Right cardiac atrium (tissue), 5 donors: ENCODE measurements at regions not wholly inside any gene's neighbourhood (a gene's known extent, or its start where the extent isn't known, plus 50 kb on each side); places are given as distances from the start of the nearest gene placed in this dataset.
A peak's percentile ranks its signal among the peaks of the same experiment; 100 is the strongest.

Experiments
- ATAC-seq, 2 donors: fragments of 200-7000 bp; cut with Tn5 transposase; one replicate each; pipeline versions ENCODE4 v1.8.0 to v1.9.1; 2020; ENCODE audit warnings: moderate library complexity in 2 of 2, mild to moderate bottlenecking in 1 of 2
- DNase-seq, 3 donors: peaks; one replicate each; pipeline ENCODE4 v3.0.0-alpha.2; 2020
- H3K27ac ChIP-seq: one replicate; pipeline ENCODE4 v1.5.1; 2013; ENCODE audit warnings: mild to moderate bottlenecking, low read length, control low read depth, moderate library complexity
- H3K27me3 ChIP-seq: one replicate; pipeline ENCODE4 v1.6.1; 2013; ENCODE audit not compliant: control insufficient read depth, insufficient read depth
- H3K4me1 ChIP-seq: one replicate; pipeline ENCODE4 v1.6.1; 2013; ENCODE audit warnings: low read length; ENCODE audit not compliant: control insufficient read depth, insufficient read depth
- H3K4me3 ChIP-seq: one replicate; pipeline ENCODE4 v1.5.1; 2013; ENCODE audit warnings: low read length, control low read depth
- H3K9me3 ChIP-seq: one replicate; pipeline ENCODE4 v1.6.1; 2013; ENCODE audit warnings: low read length; ENCODE audit not compliant: control insufficient read depth
- WGBS: extraction: QIAGEN DNeasy Blood & Tissue Kit; methylation state at CpG from one replicate; pipeline ENCODE4 v1.1.7; 2013; 5-methylcytosine and 5-hydroxymethylcytosine counted together
- intact Hi-C, 4 donors: fragments of 100-400 bp; cut with DNase I; formaldehyde crosslinking; loops; one replicate each; pipeline versions ENCODE4 v1.11.0 to v1.14.0; 2022 to 2023
- donor health status: healthy with polysubstance abuse.
- donor health status: DM: no; HTN: yes; CAD: no.
- donor health status: DM: no; HTN: no; CAD: no.
- donor health status: DM: no; HTN: yes; CAD: no; lungs with severe emphysema.
- donor health status: DM: yes; HTN: yes; CAD: no.

GRCh38 chr5:4781299-4781698, 358.8 kb upstream of the ADAMTS16 start:
- intact Hi-C loops: no loop called here
- DNase-seq (no peak), ATAC-seq (no peak)
- WGBS: 44% methylated on average over 6 of the region's 6 CpGs
- Histone ChIP-seq H3K4me1 (no peaks in the 10 kb centered on the region), H3K27me3 (no peaks in the 10 kb centered on the region), H3K4me3 (no peak overlapping the region), H3K9me3 (peaks cover 5% of the 10 kb centered on the region), H3K27ac (no peak overlapping the region)

DNA sequence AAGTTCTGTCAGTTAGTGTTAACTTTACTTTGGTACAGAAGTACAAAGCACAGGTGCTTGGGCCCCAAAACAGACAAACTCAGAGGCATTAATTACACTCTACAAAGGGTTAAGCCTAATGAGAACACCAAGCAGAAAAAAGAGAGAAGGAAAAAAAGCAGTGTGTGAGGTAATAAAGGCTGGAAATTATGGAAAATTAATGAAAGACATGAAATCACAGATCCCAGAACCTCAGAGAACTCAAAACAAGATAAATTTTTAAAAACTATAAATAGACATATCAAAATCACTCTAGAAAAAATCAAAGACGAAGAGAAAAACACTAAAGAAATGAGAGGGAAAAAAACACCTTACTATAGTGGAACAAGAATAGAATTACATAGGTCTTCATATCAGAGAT, 354.2 kb upstream of the ADAMTS16 start:
- ATAC-seq: no peak
- peaks cover 5% of the 10 kb centered on the region for H3K9me3 ChIP-seq
- no peak overlapping the region for H3K27ac ChIP-seq
- DNase-seq: no peak
- WGBS: 51% methylated on average over 1 of the region's 1 CpG
- no peaks in the 10 kb centered on the region for H3K27me3 ChIP-seq
- no peaks in the 10 kb centered on the region for H3K4me1 ChIP-seq
- intact Hi-C loops: no loop called here
- H3K4me3 ChIP-seq: no peak overlapping the region

DNA sequence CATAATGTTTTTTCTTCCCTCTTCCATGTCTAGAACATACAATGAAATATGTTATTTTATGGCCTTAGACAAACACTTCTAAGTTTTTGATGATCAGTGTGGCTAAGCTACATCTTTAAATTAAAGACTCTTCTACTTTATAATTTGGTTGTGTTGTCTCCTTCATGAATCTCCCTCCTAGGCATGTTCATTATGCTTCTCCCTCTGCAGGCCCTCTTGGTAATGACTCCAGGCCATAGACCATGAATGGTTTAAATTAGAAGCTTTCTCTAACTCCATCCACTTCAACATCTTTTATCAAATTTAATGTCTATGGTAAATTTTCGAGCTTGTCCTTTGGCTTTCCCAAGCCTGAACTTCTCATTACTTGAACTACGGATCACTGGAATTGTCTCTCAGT, 342.7 kb upstream of the ADAMTS16 start:
- H3K27ac ChIP-seq: no peak overlapping the region
- peaks cover 3% of the 10 kb centered on the region for H3K9me3 ChIP-seq
- H3K27me3 ChIP-seq: no peaks in the 10 kb centered on the region
- WGBS: 80% methylated on average over 2 of the region's 2 CpGs
- no peak for ATAC-seq
- no peak overlapping the region for H3K4me3 ChIP-seq
- no peaks in the 10 kb centered on the region for H3K4me1 ChIP-seq
- DNase-seq: no peak
- intact Hi-C loops: no loop called here

DNA sequence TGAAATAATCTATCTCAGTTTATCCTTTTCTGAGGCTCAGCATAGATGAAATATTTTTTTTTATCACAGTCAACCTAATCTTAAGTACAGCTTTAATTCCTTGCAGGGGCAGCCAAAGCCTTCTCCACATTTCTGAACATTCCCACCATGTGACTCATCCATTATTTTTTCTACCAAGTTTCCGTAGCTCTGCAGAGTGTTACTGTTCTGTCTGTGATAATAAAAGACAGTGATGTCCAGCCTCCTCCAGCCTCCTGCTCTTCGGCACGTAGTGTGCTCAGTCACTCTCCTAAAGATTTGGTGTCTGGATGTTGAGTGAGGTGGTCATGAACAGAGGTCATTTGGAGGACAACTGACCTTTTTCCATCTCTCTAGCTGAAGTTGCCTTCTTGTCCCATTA, 338.1 kb upstream of the ADAMTS16 start:
- WGBS: 24% methylated on average over 3 of the region's 3 CpGs

GRCh38 chr5:4804691-4805360, 335.3 kb upstream of the ADAMTS16 start:
- intact Hi-C loops: no loop called here
- no peak overlapping the region for H3K4me3 ChIP-seq
- no peak for ATAC-seq
- 52% methylated on average over 12 of the region's 12 CpGs for WGBS
- no peaks in the 10 kb centered on the region for H3K4me1 ChIP-seq
- no peak overlapping the region for H3K27ac ChIP-seq
- H3K9me3 ChIP-seq: peaks cover 3% of the 10 kb centered on the region
- DNase-seq: no peak
- no peaks in the 10 kb centered on the region for H3K27me3 ChIP-seq

More for the DNA sequence above, 338.1 kb upstream of the ADAMTS16 start:
- no peaks in the 10 kb centered on the region for H3K27me3 ChIP-seq
- no peak overlapping the region for H3K4me3 ChIP-seq
- intact Hi-C loops: no loop called here
- H3K4me1 ChIP-seq: no peaks in the 10 kb centered on the region
- no peak for ATAC-seq
- no peak for DNase-seq
- no peak overlapping the region for H3K27ac ChIP-seq
- peaks cover 3% of the 10 kb centered on the region for H3K9me3 ChIP-seq

DNA sequence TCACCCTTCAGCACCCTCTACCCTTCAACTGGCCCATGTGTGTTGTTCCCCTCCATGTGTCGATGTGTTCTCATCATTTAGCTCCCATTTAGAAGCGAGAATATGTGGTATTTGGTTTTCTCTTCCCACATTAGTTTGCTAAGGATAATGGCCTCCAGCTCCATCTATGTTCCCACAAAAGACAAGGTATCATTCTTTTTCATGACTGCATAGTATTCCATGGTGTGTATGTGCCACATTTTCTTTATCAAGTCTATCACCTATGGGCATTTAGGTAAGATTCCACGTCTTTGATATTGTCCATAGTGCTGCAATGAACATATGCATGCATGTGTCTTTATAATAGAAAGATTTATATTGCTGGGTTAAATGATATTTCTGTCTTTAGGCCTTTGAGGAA, 325.1 kb upstream of the ADAMTS16 start:
- intact Hi-C loops: no loop called here
- Histone ChIP-seq H3K27me3 (no peaks in the 10 kb centered on the region), H3K27ac (no peak overlapping the region), H3K9me3 (peaks cover 5% of the 10 kb centered on the region), H3K4me3 (no peak overlapping the region), H3K4me1 (no peaks in the 10 kb centered on the region)
- ATAC-seq (no peak), DNase-seq (no peak)
- WGBS: 71% methylated on average over 3 of the region's 3 CpGs

GRCh38 chr5:4817767-4818166, 322.4 kb upstream of the ADAMTS16 start:
- Histone ChIP-seq H3K9me3 (peaks cover 5% of the 10 kb centered on the region), H3K4me3 (no peak overlapping the region), H3K4me1 (no peaks in the 10 kb centered on the region), H3K27ac (no peak overlapping the region), H3K27me3 (no peaks in the 10 kb centered on the region)
- DNase-seq (no peak), ATAC-seq (no peak)
- intact Hi-C loops: no loop called here
- WGBS: 78% methylated on average over 2 of the region's 2 CpGs

DNA sequence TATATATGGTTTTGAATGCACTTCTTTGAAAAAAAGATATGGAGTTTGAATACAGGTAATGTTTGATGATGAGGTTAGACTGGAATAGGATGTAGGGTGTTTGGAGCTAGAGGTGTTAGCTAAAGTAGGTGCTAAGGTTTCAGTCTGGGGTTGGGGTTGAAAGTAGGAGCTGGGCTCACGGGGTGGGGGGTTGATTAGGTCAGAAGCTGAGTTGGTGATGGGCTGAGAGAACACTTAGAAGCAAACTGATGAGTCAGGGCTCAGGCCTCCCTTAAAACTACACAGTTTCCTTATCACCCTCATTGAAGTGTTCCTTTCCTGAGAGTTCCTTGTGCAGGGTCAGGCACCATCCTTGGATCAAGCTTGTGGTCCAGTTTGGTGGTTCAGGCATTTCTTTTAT, 308.8 kb upstream of the ADAMTS16 start:
- WGBS: 13% methylated on average over 1 of the region's 1 CpG
- Histone ChIP-seq H3K27ac (no peak overlapping the region), H3K9me3 (peaks cover 4% of the 10 kb centered on the region), H3K4me3 (no peak overlapping the region), H3K27me3 (no peaks in the 10 kb centered on the region), H3K4me1 (no peaks in the 10 kb centered on the region)
- intact Hi-C loops: no loop called here
- ATAC-seq (no peak), DNase-seq (no peak)

DNA sequence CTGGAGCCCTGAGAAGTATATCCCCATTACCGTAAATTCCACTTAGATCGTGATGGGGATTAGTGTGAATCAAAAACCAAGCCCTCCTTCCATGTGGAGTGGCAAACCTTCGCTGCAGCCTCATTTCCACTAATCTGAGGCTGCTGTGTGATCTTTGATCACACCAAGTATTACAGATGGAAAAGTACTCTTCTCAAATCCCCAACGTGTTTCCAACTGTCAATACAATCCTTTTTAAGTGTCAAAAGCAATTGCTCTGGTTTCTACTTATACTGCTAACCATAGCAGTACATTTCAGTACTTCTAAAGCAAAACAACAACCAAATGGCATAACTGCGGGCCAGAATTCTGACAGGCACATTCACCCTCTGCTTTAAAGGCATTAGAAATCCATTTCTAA, 307.7 kb upstream of the ADAMTS16 start:
- 72% methylated on average over 5 of the region's 5 CpGs for WGBS
- intact Hi-C loops: no loop called here
- Histone ChIP-seq H3K9me3 (peaks cover 4% of the 10 kb centered on the region), H3K4me3 (no peak overlapping the region), H3K4me1 (no peaks in the 10 kb centered on the region), H3K27ac (no peak overlapping the region), H3K27me3 (no peaks in the 10 kb centered on the region)
- DNase-seq (no peak), ATAC-seq (no peak)

DNA sequence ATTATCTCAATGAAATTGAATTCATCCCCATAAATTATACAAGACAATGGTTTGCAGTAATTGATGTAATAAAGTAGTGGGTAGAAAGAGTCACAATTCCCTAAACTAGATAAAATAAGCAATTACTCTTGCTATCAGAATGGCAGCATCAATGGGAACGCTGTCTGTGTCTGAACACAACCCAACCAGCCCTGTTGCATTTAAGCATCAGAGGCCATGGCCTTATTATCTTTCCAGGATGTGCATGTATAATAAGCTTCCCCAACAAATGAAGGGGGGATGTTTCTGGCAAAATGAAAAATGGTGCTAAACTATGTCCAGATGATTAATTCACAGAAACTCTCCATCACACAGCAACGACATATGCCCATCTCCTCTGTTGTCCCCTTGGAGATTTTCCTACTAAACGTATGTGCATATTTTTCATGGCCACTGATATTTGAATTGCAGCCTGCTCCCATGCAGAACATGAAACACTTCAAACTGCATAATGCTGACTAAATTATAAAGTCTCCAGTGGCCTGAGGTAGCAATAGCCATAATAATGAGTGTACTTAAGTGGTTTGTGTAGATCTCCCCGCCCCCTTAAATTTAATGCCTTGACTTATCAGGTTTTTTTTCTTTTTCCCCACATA, 306.9 kb upstream of the ADAMTS16 start:
- Histone ChIP-seq H3K4me1 (no peaks in the 10 kb centered on the region), H3K27me3 (no peaks in the 10 kb centered on the region), H3K27ac (no peak overlapping the region), H3K9me3 (peaks cover 4% of the 10 kb centered on the region), H3K4me3 (no peak overlapping the region)
- WGBS: 55% methylated on average over 4 of the region's 4 CpGs
- intact Hi-C loops: no loop called here
- no peak for ATAC-seq
- no peak for DNase-seq

DNA sequence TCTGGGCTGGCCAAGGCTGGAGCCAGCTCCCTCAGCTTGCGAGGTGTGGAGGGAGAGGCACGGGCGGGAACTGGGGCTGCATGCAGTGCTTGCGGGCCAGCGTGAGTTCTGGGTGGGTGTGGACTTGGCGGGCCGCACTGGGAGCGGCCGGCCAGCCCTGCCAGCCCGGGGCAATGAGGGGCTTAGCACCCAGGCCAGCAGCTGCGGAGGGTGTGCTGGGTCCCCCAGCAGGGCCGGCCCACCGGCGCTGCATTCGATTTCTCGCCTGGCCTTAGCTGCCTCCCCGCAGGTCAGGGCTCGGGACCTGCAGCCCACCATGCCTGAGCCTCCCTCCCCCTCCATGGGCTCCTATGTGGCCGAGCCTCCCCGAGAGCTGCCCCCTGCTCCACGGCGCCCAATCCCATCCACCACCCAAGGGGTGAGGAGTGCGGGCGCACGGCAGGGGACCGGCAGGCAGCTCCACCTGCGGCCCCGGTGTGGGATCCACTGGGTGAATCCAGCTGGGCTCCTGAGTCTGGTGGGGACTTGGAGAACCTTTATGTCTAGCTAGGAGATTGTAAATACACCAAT, 302.6 kb upstream of the ADAMTS16 start:
- no peaks in the 10 kb centered on the region for H3K4me1 ChIP-seq
- H3K4me3 ChIP-seq: no peak overlapping the region
- H3K27me3 ChIP-seq: no peaks in the 10 kb centered on the region
- DNase-seq (peak in 1 of 3 donors; percentile 41), ATAC-seq (no peak)
- H3K9me3 ChIP-seq: peaks cover 2% of the 10 kb centered on the region
- H3K27ac ChIP-seq: no peak overlapping the region
- 95% methylated on average over 28 of the region's 28 CpGs for WGBS
- intact Hi-C loops: no loop called here
